Transverse colon (tissue), 4 donors: ENCODE measurements at regions not wholly inside any gene's neighbourhood (a gene's known extent, or its start where the extent isn't known, plus 50 kb on each side); places are given as distances from the start of the nearest gene placed in this dataset.

ENCODE experiments used
- DNase-seq: peaks from one replicate; pipeline ENCODE4 v3.0.0-alpha.2; 2019
- H3K27ac ChIP-seq, 4 donors: fragments of 200-600 bp; sonication (generic); 2 replicates each; pipeline ENCODE4 v1.5.1; 2016 to 2018; ENCODE audit warnings: inconsistent platforms in 4 of 4
- H3K27me3 ChIP-seq: fragments of 200-600 bp; sonication (generic); 2 replicates; pipeline ENCODE4 v1.5.1; 2017; ENCODE audit warnings: inconsistent platforms
- H3K36me3 ChIP-seq, 4 donors: fragments of 200-600 bp; sonication (generic); 2 replicates each; pipeline ENCODE4 v1.5.1; 2017 to 2019; ENCODE audit warnings: inconsistent platforms in 4 of 4
- H3K4me1 ChIP-seq, 4 donors: fragments of 200-600 bp; sonication (generic); 2 replicates each; pipeline ENCODE4 v1.5.1; 2017 to 2020; ENCODE audit warnings: inconsistent platforms in 4 of 4
- H3K4me3 ChIP-seq, 4 donors: fragments of 200-600 bp; sonication (generic); 1 replicate in 1 of 4; 2 replicates in 3 of 4; pipeline versions ENCODE4 v1.5.1 to v1.6.1; 2017 to 2019; ENCODE audit warnings: inconsistent platforms in 4 of 4
- H3K9me3 ChIP-seq, 2 donors: fragments of 200-600 bp; sonication (generic); 2 replicates each; pipeline ENCODE4 v1.5.1; 2017 to 2019; ENCODE audit warnings: inconsistent platforms in 2 of 2
- CTCF ChIP-seq, 5 experiments: fragments of 200-600 bp in 3 of 5; fragments of 450-650 bp in 2 of 5; sonication (generic) in 3 of 5; IDR thresholded peaks; 1 replicate in 2 of 5; 2 replicates in 3 of 5; pipeline ENCODE4 v1.5.1; 2016 to 2017; ENCODE audit warnings: antibody characterized with exemption in 5 of 5, inconsistent platforms in 3 of 5, mild to moderate bottlenecking in 2 of 5, moderate library complexity in 1 of 5
- EP300 ChIP-seq: sonication (generic); formaldehyde crosslinking; IDR thresholded peaks from one replicate; pipeline ENCODE4 v1.6.1; 2017; ENCODE audit warnings: antibody characterized with exemption, low read depth
- POLR2A ChIP-seq: fragments of 450-650 bp; IDR thresholded peaks from one replicate; pipeline ENCODE4 v1.6.1; 2016; ENCODE audit warnings: antibody characterized with exemption, mild to moderate bottlenecking, moderate library complexity
- POLR2AphosphoS5 ChIP-seq, 3 donors: sonication (generic); formaldehyde crosslinking; IDR thresholded peaks; one replicate each; pipeline ENCODE4 v1.6.1; 2016; ENCODE audit warnings: antibody characterized with exemption in 3 of 3
- WGBS, 2 donors: methylation state at CpG; one replicate each; pipeline ENCODE4 v1.1.5; 2018; ENCODE audit warnings: low coverage in 1 of 2; 5-methylcytosine and 5-hydroxymethylcytosine counted together
- in situ Hi-C, 4 donors: fragments of 200-750 bp; cut with MboI; loops; one replicate each; pipeline versions ENCODE4 v1.15.0 to v1.15.1; 2017; ENCODE audit warnings: low sequenced_read_pairs in 3 of 4, low pct_ligation_motif_present in 1 of 4, low pct_unique_long_range_greater_than_20kb in 1 of 4
- intact Hi-C: fragments of 100-400 bp; cut with DNase I; formaldehyde crosslinking; loops from one replicate; pipeline ENCODE4 v1.15.1; 2023; ENCODE audit warnings: low total_unique reads

GRCh38 chr3:19093084-19093483, 55.2 kb upstream of the KCNH8 start:
- intact Hi-C loops (no loop called here), in situ Hi-C loops (no loop called here)
- DNase-seq, result no peak
- Histone ChIP-seq H3K4me3 (no peak overlapping the region), H3K4me1 (no peaks in the 10 kb centered on the region), H3K36me3 (no peaks in the 10 kb centered on the region), H3K9me3 (no peaks in the 10 kb centered on the region), H3K27me3 (no peaks in the 10 kb centered on the region), H3K27ac (no peak overlapping the region)
- WGBS, 2 donors, result 72 to 73% methylated on average over 4 of the region's 4 CpGs
- no peak for TF ChIP-seq CTCF (IDR thresholded peaks at IDR 0.05)

GRCh38 chr3:19077388-19077787, 70.9 kb upstream of the KCNH8 start:
- in situ Hi-C loops, result no loop called here
- Histone ChIP-seq H3K4me1 (no peaks in the 10 kb centered on the region), H3K27ac (no peak overlapping the region), H3K9me3 (no peaks in the 10 kb centered on the region), H3K36me3 (no peaks in the 10 kb centered on the region), H3K4me3 (no peak overlapping the region), H3K27me3 (no peaks in the 10 kb centered on the region)
- no peak for DNase-seq
- intact Hi-C loops, result no loop called here
- TF ChIP-seq POLR2A, result no peak
- TF ChIP-seq POLR2AphosphoS5 (IDR thresholded peaks at IDR 0.05), result no peak
- no peak for TF ChIP-seq CTCF (IDR thresholded peaks at IDR 0.05)
- TF ChIP-seq EP300, result no peak
- WGBS, 2 donors, result 78 to 81% methylated on average over 2 of the region's 2 CpGs

GRCh38 chr3:19075037-19075436, 73.3 kb upstream of the KCNH8 start:
- Histone ChIP-seq H3K36me3 (no peaks in the 10 kb centered on the region), H3K9me3 (no peaks in the 10 kb centered on the region), H3K27ac (no peak overlapping the region), H3K27me3 (no peaks in the 10 kb centered on the region), H3K4me1 (no peaks in the 10 kb centered on the region), H3K4me3 (no peak overlapping the region)
- DNase-seq, result no peak
- in situ Hi-C loops (no loop called here), intact Hi-C loops (no loop called here)
- TF ChIP-seq CTCF (IDR thresholded peaks at IDR 0.05), result no peak
- no peak for TF ChIP-seq POLR2AphosphoS5 (IDR thresholded peaks at IDR 0.05)
- TF ChIP-seq POLR2A, result no peak
- TF ChIP-seq EP300, result no peak
- 84% methylated on average over 2 of the region's 2 CpGs; no CpG with 5 or more reads in 1 of the 2 donors for WGBS, 2 donors

GRCh38 chr3:19074257-19074900, 73.9 kb upstream of the KCNH8 start:
- no peak overlapping the region for H3K27ac ChIP-seq
- in situ Hi-C loops (loop anchor here in 3 of 4 donors (25.0 kb wide), 1 partner anchor 788 kb away; no protein-coding TSS in a partner anchor), intact Hi-C loops (no loop called here)
- H3K4me1 ChIP-seq, result no peaks in the 10 kb centered on the region
- H3K4me3 ChIP-seq, result no peak overlapping the region
- DNase-seq, result no peak
- 56 to 67% methylated on average over 2 of the region's 2 CpGs for WGBS, 2 donors
- H3K9me3 ChIP-seq, result no peaks in the 10 kb centered on the region
- TF ChIP-seq EP300 (no peak), POLR2A (no peak), CTCF (IDR thresholded peaks at IDR 0.05) (no peak), POLR2AphosphoS5 (IDR thresholded peaks at IDR 0.05) (no peak)
- H3K27me3 ChIP-seq, result no peaks in the 10 kb centered on the region
- H3K36me3 ChIP-seq, result no peaks in the 10 kb centered on the region
